Chondrocyte (in vitro differentiated cells): ENCODE measurements at regions not wholly inside any gene's neighbourhood (a gene's known extent, or its start where the extent isn't known, plus 50 kb on each side); places are given as distances from the start of the nearest gene placed in this dataset.

Source experiments
- DNase-seq: peaks from one replicate; pipeline ENCODE4 v3.0.0; 2021; ENCODE audit warnings: mixed read lengths, low spot score
- H3K27ac Mint-ChIP-seq: one replicate; pipeline ENCODE4 v1.8.0; 2021; ENCODE audit warnings: mild to moderate bottlenecking, moderate library complexity, mixed read lengths; ENCODE audit not compliant: unreplicated experiment
- H3K27me3 Mint-ChIP-seq: 2 replicates; pipeline ENCODE4 v1.8.0; 2021; ENCODE audit warnings: low read depth, mixed read lengths
- H3K36me3 Mint-ChIP-seq: 2 replicates; pipeline ENCODE4 v1.8.0; 2021; ENCODE audit warnings: low read depth, mixed read lengths
- H3K4me1 Mint-ChIP-seq: 2 replicates; pipeline ENCODE4 v1.8.0; 2021; ENCODE audit warnings: low read depth, mild to moderate bottlenecking, mixed read lengths
- H3K4me3 Mint-ChIP-seq: one replicate; pipeline ENCODE4 v1.8.0; 2021; ENCODE audit warnings: mild to moderate bottlenecking, moderate library complexity, mixed read lengths; ENCODE audit not compliant: unreplicated experiment
- H3K9me3 Mint-ChIP-seq: 2 replicates; pipeline ENCODE4 v1.8.0; 2021; ENCODE audit warnings: low read depth, mixed read lengths
- CTCF ChIP-seq: fragments of 200-600 bp; sonication (generic); IDR thresholded peaks from 2 replicates; pipeline ENCODE4 v1.5.0; 2021; ENCODE audit warnings: antibody characterized with exemption, mild to moderate bottlenecking, moderate library complexity

GRCh38 chr16:79482011-79482410, 118.5 kb downstream of the MAF start:
- H3K27ac Mint-ChIP-seq = no peak overlapping the region
- no peak for TF ChIP-seq CTCF
- no peaks in the 10 kb centered on the region for H3K4me1 Mint-ChIP-seq
- no peak for DNase-seq
- H3K36me3 Mint-ChIP-seq = no peaks in the 10 kb centered on the region
- no peaks in the 10 kb centered on the region for H3K9me3 Mint-ChIP-seq
- H3K4me3 Mint-ChIP-seq = no peak overlapping the region
- peaks cover 19% of the 10 kb centered on the region for H3K27me3 Mint-ChIP-seq

DNA sequence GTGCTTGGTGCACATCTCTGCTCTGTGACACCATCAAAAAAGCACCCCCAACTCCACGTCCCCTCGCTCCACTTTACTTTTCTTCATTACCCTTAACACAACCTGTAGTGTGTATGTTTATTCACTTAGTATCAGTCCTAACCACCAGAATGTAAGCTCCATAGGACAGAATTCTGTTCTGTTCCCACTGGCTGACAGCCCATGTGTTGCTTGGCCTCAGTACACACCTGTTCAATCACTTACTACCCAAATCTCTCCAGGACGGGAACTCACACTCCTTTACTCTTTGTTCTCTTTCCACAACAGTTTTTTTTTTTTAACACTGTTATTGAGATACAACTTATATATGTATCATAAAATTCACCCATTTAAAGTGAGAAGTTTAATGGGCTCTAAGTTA, 119.6 kb downstream of the MAF start:
- H3K27me3 Mint-ChIP-seq = peaks cover 17% of the 10 kb centered on the region
- H3K4me3 Mint-ChIP-seq = no peak overlapping the region
- no peaks in the 10 kb centered on the region for H3K36me3 Mint-ChIP-seq
- TF ChIP-seq CTCF = no peak
- H3K9me3 Mint-ChIP-seq = no peaks in the 10 kb centered on the region
- no peak overlapping the region for H3K27ac Mint-ChIP-seq
- DNase-seq = no peak
- H3K4me1 Mint-ChIP-seq = no peaks in the 10 kb centered on the region

DNA sequence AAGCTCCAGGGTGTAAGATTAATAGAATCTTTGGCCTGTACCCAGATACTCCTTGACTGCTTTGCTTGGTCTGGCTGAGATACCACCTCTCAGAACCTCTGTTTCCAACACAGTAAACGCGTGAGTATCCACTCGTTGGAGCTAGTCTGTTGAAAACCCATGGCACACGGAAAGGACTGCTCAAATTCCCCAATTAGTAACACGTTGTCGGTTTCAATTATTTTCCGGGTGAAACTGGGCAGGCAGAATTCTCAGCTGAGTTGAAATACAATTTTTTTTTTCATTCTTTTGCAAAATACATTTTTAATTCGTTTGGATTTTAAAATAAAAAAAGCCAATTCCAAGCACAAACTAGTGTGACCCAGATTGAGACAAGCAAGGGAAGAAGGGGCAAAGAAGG, 120.5 kb downstream of the MAF start:
- DNase-seq = no peak
- Mint-ChIP-seq H3K4me1 (no peaks in the 10 kb centered on the region), H3K27me3 (peaks cover 13% of the 10 kb centered on the region), H3K4me3 (no peak overlapping the region), H3K9me3 (no peaks in the 10 kb centered on the region), H3K27ac (no peak overlapping the region), H3K36me3 (no peaks in the 10 kb centered on the region)
- TF ChIP-seq CTCF = no peak

- Mint-ChIP-seq H3K4me1 (no peaks in the 10 kb centered on the region), H3K27me3 (peaks cover 18% of the 10 kb centered on the region), H3K27ac (no peak overlapping the region), H3K9me3 (peaks cover 6% of the 10 kb centered on the region), H3K36me3 (no peaks in the 10 kb centered on the region), H3K4me3 (no peak overlapping the region)
- TF ChIP-seq CTCF = no peak
- no peak for DNase-seq
These were observed 124.0 kb downstream of the MAF start for GRCh38 chr16:79476580-79476979.

DNA sequence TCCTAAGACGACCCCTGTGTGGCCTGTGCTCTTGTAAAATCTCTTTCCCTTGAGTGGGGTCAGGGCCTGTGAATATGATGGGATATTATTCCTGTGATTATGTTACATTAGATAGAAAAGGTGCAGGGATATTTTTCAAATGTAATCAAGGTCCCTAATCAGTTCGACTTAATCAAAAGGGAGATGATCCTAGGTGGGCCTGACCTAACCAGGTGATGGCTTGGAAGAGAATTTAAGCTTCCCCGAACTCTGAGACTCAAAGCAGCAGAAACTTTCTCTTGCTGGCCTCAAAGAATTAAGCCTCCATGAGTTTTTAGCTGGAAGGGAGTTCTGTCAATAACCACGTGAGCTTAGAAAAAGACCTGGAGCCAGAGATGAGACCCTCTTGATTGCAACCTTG, 124.7 kb downstream of the MAF start:
- no peaks in the 10 kb centered on the region for H3K4me1 Mint-ChIP-seq

More for the DNA sequence above, 124.7 kb downstream of the MAF start:
- no peaks in the 10 kb centered on the region for H3K36me3 Mint-ChIP-seq
- H3K9me3 Mint-ChIP-seq = peaks cover 6% of the 10 kb centered on the region
- H3K27me3 Mint-ChIP-seq = peaks cover 15% of the 10 kb centered on the region
- no peak overlapping the region for H3K4me3 Mint-ChIP-seq
- TF ChIP-seq CTCF = no peak
- no peak for DNase-seq
- no peak overlapping the region for H3K27ac Mint-ChIP-seq
